ENCODE measurements at regions not wholly inside any gene's neighbourhood (a gene's known extent, or its start where the extent isn't known, plus 50 kb on each side); places are given as distances from the start of the nearest gene placed in this dataset.

DNA sequence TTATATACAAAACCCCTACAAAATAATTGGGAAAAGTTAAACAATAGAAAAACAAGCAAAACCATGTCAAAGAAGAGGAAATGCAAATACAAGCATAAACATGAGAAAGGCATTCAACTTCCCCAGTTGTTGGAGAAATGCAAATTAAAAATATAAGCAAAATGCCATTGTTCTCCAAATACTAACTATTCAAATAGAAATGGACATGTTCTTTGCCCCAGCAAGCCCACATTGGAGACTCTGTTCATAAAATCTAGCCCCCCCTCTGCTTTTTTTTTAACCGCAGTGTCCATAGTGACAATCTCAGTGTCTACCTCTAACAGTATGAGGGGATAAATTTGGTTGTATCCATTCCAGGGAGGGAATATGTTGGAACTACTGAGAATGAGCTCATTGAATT lies 59.7 kb upstream of the LCTL start:
- TF ChIP-seq, protein P1, sequence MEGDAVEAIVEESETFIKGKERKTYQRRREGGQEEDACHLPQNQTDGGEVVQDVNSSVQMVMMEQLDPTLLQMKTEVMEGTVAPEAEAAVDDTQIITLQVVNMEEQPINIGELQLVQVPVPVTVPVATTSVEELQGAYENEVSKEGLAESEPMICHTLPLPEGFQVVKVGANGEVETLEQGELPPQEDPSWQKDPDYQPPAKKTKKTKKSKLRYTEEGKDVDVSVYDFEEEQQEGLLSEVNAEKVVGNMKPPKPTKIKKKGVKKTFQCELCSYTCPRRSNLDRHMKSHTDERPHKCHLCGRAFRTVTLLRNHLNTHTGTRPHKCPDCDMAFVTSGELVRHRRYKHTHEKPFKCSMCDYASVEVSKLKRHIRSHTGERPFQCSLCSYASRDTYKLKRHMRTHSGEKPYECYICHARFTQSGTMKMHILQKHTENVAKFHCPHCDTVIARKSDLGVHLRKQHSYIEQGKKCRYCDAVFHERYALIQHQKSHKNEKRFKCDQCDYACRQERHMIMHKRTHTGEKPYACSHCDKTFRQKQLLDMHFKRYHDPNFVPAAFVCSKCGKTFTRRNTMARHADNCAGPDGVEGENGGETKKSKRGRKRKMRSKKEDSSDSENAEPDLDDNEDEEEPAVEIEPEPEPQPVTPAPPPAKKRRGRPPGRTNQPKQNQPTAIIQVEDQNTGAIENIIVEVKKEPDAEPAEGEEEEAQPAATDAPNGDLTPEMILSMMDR (optimal IDR thresholded peaks at IDR 0.05 in 1 of 3, IDR thresholded peaks at IDR 0.05 in 1 of 3, conservative IDR thresholded peaks at IDR 0.05 in 1 of 3; ENCODE audit: extremely low read depth in 1 of 3, insufficient read depth in 2 of 3, low read length in 3 of 3) = no peak
- TF ChIP-seq EZH2 (IDR thresholded peaks at IDR 0.05; ENCODE audit: low read length) = no peak
